OCI-LY7 (cell line): ENCODE measurements at regions not wholly inside any gene's neighbourhood (a gene's known extent, or its start where the extent isn't known, plus 50 kb on each side); places are given as distances from the start of the nearest gene placed in this dataset.
"Not testable (repeated sequence)": the region's sequence is repeated elsewhere in the genome, so short reads cannot be mapped to it uniquely, and the experiment has no call there.

Source experiments
- EZH2phosphoT487 ChIP-seq: fragments of 200-600 bp; sonication (generic); IDR thresholded peaks from 2 replicates; pipeline ENCODE4 v1.6.1; 2018; ENCODE audit warnings: low read depth, borderline replicate concordance, mild to moderate bottlenecking, mixed run types, antibody characterized with exemption, low read length, moderate library complexity, mixed read lengths
- TF ChIP-seq, protein P1 (sequence below): fragments of 200-600 bp; sonication (generic); conservative IDR thresholded peaks from 2 replicates; pipeline ENCODE4 v1.5.1; 2014; ENCODE audit warnings: mild to moderate bottlenecking, antibody characterized with exemption, low read length, moderate library complexity, mixed read lengths

DNA sequence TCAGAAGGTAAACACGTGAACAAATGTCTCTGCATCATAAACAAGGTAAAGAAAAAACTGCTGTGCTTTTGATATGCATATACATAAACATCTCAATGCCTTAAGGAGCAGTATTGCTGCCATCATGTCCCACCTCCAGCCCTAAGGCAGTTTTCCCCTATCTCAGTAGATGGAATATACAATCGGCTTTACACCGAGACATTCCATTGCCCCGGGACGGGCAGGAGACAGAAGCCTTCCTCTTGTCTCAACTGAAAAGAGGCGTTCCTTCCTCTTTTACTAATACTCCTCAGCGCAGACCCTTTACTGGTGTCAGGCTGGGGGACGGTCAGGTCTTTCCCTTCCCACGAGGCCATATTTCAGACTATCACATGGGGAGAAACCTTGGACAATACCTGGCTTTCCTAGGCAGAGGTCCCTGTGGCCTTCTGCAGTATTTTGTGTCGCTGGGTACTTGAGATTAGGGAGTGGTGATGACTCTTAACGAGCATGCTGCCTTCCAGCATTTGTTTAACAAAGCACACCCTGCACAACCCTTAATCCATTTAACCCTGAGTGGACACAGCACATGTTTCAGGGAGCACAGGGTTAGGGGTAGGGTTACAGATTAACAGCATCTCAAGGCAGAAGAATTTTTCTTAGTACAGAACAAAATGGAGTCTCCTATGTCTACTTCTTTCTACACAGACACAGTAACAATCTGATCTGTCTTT is 65.4 kb downstream of the RBM11 start:
- TF ChIP-seq, protein P1, sequence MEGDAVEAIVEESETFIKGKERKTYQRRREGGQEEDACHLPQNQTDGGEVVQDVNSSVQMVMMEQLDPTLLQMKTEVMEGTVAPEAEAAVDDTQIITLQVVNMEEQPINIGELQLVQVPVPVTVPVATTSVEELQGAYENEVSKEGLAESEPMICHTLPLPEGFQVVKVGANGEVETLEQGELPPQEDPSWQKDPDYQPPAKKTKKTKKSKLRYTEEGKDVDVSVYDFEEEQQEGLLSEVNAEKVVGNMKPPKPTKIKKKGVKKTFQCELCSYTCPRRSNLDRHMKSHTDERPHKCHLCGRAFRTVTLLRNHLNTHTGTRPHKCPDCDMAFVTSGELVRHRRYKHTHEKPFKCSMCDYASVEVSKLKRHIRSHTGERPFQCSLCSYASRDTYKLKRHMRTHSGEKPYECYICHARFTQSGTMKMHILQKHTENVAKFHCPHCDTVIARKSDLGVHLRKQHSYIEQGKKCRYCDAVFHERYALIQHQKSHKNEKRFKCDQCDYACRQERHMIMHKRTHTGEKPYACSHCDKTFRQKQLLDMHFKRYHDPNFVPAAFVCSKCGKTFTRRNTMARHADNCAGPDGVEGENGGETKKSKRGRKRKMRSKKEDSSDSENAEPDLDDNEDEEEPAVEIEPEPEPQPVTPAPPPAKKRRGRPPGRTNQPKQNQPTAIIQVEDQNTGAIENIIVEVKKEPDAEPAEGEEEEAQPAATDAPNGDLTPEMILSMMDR: not testable (repeated sequence)
- TF ChIP-seq EZH2phosphoT487: not testable (repeated sequence)
